ENCODE measurements at regions not wholly inside any gene's neighbourhood (a gene's known extent, or its start where the extent isn't known, plus 50 kb on each side); places are given as distances from the start of the nearest gene placed in this dataset.

GRCh38 chr2:195257979-195258378 is 399.0 kb upstream of the SLC39A10 start:
- no peak for FAIRE-seq
- Histone ChIP-seq H3K56ac (replicated peaks; ENCODE audit: insufficient read length, low read depth, low read length) (no peak overlapping the region), H3K27me3 (replicated peaks in 1 of 4; ENCODE audit: control insufficient read depth in 3 of 4, extremely low read depth in 1 of 4, insufficient read depth in 3 of 4, low read length in 3 of 4) (peaks cover 0 to 1% (median 0%) of the 10 kb centered on the region in 4 experiments; a peak in 1 of 7 replicates), H3K23ac (ENCODE audit: insufficient read length) (no peak overlapping the region), H3K36me3 (ENCODE audit: control insufficient read depth in 2 of 4, insufficient read depth in 4 of 4, low read length in 3 of 4) (no peaks in the 10 kb centered on the region), H4K91ac (replicated peaks; ENCODE audit: insufficient read length, low read length) (no peak overlapping the region), H2BK15ac (ENCODE audit: low read length) (no peak overlapping the region), H3K23me2 (ENCODE audit: low read depth, low read length) (no peaks in the 10 kb centered on the region), H3K18ac (ENCODE audit: extremely low read depth, low read length) (no peak overlapping the region), H4K8ac (ENCODE audit: extremely low read depth, insufficient read depth, low read length) (no peak overlapping the region), H3K14ac (ENCODE audit: insufficient read length) (no peak overlapping the region), H3K9me3 (ENCODE audit: insufficient read depth in 2 of 2, low read depth in 1 of 2, low read length in 1 of 2) (no peaks in the 10 kb centered on the region), H2BK5ac (ENCODE audit: low read depth, low read length) (no peak overlapping the region), H2AK5ac (ENCODE audit: low read depth, low read length) (no peak overlapping the region), H3K9ac (replicated peaks in 1 of 4; ENCODE audit: extremely low read depth in 1 of 4, low read depth in 3 of 4, low read length in 3 of 4) (no peak overlapping the region), H4K5ac (ENCODE audit: insufficient read length, low read depth, low read length) (no peak overlapping the region), H2BK20ac (ENCODE audit: low read length) (no peak overlapping the region), H4K20me1 (replicated peaks in 1 of 2; ENCODE audit: control insufficient read depth in 1 of 2, insufficient read depth in 2 of 2, low read length in 2 of 2) (no peaks in the 10 kb centered on the region), H2BK12ac (ENCODE audit: low read depth, low read length) (no peak overlapping the region), H3K4ac (replicated peaks; ENCODE audit: insufficient read length, low read depth, low read length) (no peak overlapping the region), H2BK120ac (replicated peaks; ENCODE audit: low read depth, low read length) (no peak overlapping the region), H2AFZ (ENCODE audit: low read length) (no peak overlapping the region), H3K79me1 (ENCODE audit: low read depth, low read length) (no peaks in the 10 kb centered on the region), H3K4me3 (ENCODE audit: extremely low read depth in 1 of 4, insufficient read depth in 2 of 4, low read depth in 3 of 4, low read length in 4 of 4) (no peak overlapping the region), H3K4me2 (ENCODE audit: insufficient read depth in 1 of 2, low read depth in 2 of 2, low read length in 2 of 2) (no peak overlapping the region), H3K79me2 (ENCODE audit: control insufficient read depth in 1 of 2, insufficient read depth in 2 of 2, low read length in 2 of 2) (no peaks in the 10 kb centered on the region), H3K27ac (ENCODE audit: low read depth, low read length) (no peak overlapping the region), H3K4me1 (replicated peaks in 1 of 4; ENCODE audit: control insufficient read depth in 3 of 4, insufficient read depth in 4 of 4, low read length in 3 of 4) (no peaks in the 10 kb centered on the region)
- ChIA-PET CTCF (ENCODE audit: partially characterized antibody) (no interaction called here), POLR2A (ENCODE audit: partially characterized antibody) (no interaction called here)
- 86% methylated on average over 4 of the region's 4 CpGs; no CpG with 5 or more reads in 1 of the 2 experiments for WGBS, 2 experiments (ENCODE audit: extremely low coverage in 1 of 2, insufficient coverage in 1 of 2, insufficient read length in 1 of 2, insufficient replicate concordance in 2 of 2, low coverage in 1 of 2, low lambda C conversion rate in 2 of 2, missing lambda C conversion rate in 1 of 2)
- no peak for DNase-seq (ENCODE audit: low read depth in 1 of 2, low spot score in 2 of 2)
- TF ChIP-seq EP300 (IDR thresholded peaks at IDR 0.05; ENCODE audit: borderline replicate concordance in 1 of 2, low read depth in 2 of 2, low read length in 2 of 2) (no peak), RXRA (IDR thresholded peaks at IDR 0.05; ENCODE audit: insufficient read depth, low read depth, low read length) (no peak), GTF2F1 (IDR thresholded peaks at IDR 0.05; ENCODE audit: borderline replicate concordance, low read depth, low read length) (no peak), MAFK (IDR thresholded peaks at IDR 0.05; ENCODE audit: low read depth, low read length) (no peak), NRF1 (IDR thresholded peaks at IDR 0.05; ENCODE audit: low read depth, low read length) (no peak), EGR1 (IDR thresholded peaks at IDR 0.05; ENCODE audit: borderline replicate concordance, low read depth, low read length) (no peak), RFX5 (IDR thresholded peaks at IDR 0.05; ENCODE audit: borderline replicate concordance, low read depth, low read length) (no peak), BACH1 (IDR thresholded peaks at IDR 0.05; ENCODE audit: low read length) (no peak), EZH2 (IDR thresholded peaks at IDR 0.05; ENCODE audit: low read depth, low read length, severe bottlenecking) (no peak), ATF3 (IDR thresholded peaks at IDR 0.05; ENCODE audit: insufficient read depth, low read depth, low read length) (no peak), SP1 (IDR thresholded peaks at IDR 0.05; ENCODE audit: low read depth, low read length) (no peak), CHD1 (IDR thresholded peaks at IDR 0.05; ENCODE audit: low read depth, low read length) (no peak)
- TF ChIP-seq, protein P1, sequence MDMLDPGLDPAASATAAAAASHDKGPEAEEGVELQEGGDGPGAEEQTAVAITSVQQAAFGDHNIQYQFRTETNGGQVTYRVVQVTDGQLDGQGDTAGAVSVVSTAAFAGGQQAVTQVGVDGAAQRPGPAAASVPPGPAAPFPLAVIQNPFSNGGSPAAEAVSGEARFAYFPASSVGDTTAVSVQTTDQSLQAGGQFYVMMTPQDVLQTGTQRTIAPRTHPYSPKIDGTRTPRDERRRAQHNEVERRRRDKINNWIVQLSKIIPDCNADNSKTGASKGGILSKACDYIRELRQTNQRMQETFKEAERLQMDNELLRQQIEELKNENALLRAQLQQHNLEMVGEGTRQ (IDR thresholded peaks at IDR 0.05; ENCODE audit: low read length), result no peak
